HepG2 (cell line): ENCODE measurements at regions not wholly inside any gene's neighbourhood (a gene's known extent, or its start where the extent isn't known, plus 50 kb on each side); places are given as distances from the start of the nearest gene placed in this dataset.

Source experiments
- ATAC-seq: fragments of 200-7000 bp; cut with Tn5 transposase; 3 replicates; pipeline ENCODE4 v1.9.1; 2020; ENCODE audit warnings: mild to moderate bottlenecking, moderate library complexity
- BruUV-seq: library from RNA; stranded (reverse); fragments of 400-500 nt; replicated peaks from 2 replicates; lab custom pipeline; 2021; lab: Mats Ljungman, UMichigan
- CTCF ChIA-PET: fragments of 300-600 bp; formaldehyde crosslinking; extraction: SDS; loops from one replicate; lab custom pipeline; 2021; ENCODE audit warnings: low total read pairs, inconsistent platforms, low intra/inter-chr PET ratio; lab: Yijun Ruan, JAX
- POLR2A ChIA-PET: fragments of 350-600 bp; sonication (Branson Sonifier 250); formaldehyde crosslinking; loops from one replicate; lab custom pipeline; 2020; ENCODE audit warnings: antibody characterized with exemption, inconsistent platforms; lab: Yijun Ruan, JAX
- DNase-seq: peaks from one replicate; pipeline ENCODE4 v3.0.0-alpha.2; 2015; ENCODE audit warnings: low spot score
- FAIRE-seq: peaks from 3 replicates; lab custom pipeline; 2011; peaks lifted over from hg19 to GRCh38; lab: Jason Lieb, UNC
- H2AFZ ChIP-seq: one replicate; pipeline ENCODE4 v1.6.1; 2011; ENCODE audit warnings: low read length, inconsistent platforms
- H3K27ac ChIP-seq: fragments of 300-600 bp; 3 replicates; pipeline ENCODE4 v1.8.0; 2011; ENCODE audit warnings: mixed run types, mild to moderate bottlenecking, mixed read lengths, low read length, inconsistent platforms; ENCODE audit not compliant: insufficient read depth; ENCODE audit errors: extremely low read length
- H3K27me3 ChIP-seq, 2 experiments: fragments of 200-600 bp in 1 of 2; 2 replicates in 1 of 2; 3 replicates in 1 of 2; pipeline versions ENCODE4 v1.6.0 to v1.8.0; 2011; ENCODE audit warnings: low read length in 2 of 2, mild to moderate bottlenecking in 2 of 2, moderate library complexity in 2 of 2, inconsistent platforms in 1 of 2; ENCODE audit not compliant: insufficient read depth in 2 of 2, control insufficient read depth in 1 of 2
- H3K36me3 ChIP-seq, 2 experiments: fragments of 200-600 bp in 1 of 2; replicated peaks in 1 of 2; 2 replicates in 1 of 2; 3 replicates in 1 of 2; pipeline versions ENCODE4 v1.5.1 to v1.8.0; 2011; ENCODE audit warnings: low read length in 2 of 2, inconsistent platforms in 1 of 2; ENCODE audit not compliant: insufficient read depth in 2 of 2, control insufficient read depth in 1 of 2
- H3K4me1 ChIP-seq: 2 replicates; pipeline ENCODE4 v1.5.1; 2012; ENCODE audit warnings: low read length, inconsistent platforms; ENCODE audit not compliant: insufficient read depth
- H3K4me2 ChIP-seq: 2 replicates; pipeline ENCODE4 v1.6.0; 2011; ENCODE audit warnings: low read depth, low read length, inconsistent platforms
- H3K4me3 ChIP-seq, 3 experiments: fragments of 200-600 bp in 1 of 3; sonication (generic), shearing (Covaris generic) in 1 of 3; replicated peaks in 1 of 3; 2 replicates each; pipeline ENCODE4 v1.5.1; 2011 to 2016; ENCODE audit warnings: low read length in 3 of 3, inconsistent platforms in 2 of 3, low read depth in 2 of 3, mild to moderate bottlenecking in 2 of 3, control low read depth in 1 of 3, mixed read lengths in 1 of 3; ENCODE audit not compliant: insufficient read depth in 1 of 3
- H3K79me2 ChIP-seq: one replicate; pipeline ENCODE4 v1.6.1; 2011; ENCODE audit warnings: low read length, inconsistent platforms; ENCODE audit not compliant: insufficient read depth
- H3K9ac ChIP-seq: 2 replicates; pipeline ENCODE4 v1.6.0; 2011; ENCODE audit warnings: mild to moderate bottlenecking, low read depth, low read length, inconsistent platforms; ENCODE audit not compliant: insufficient read depth
- H3K9me3 ChIP-seq: 2 replicates; pipeline ENCODE4 v1.5.1; 2012; ENCODE audit warnings: mild to moderate bottlenecking, low read length
- H4K20me1 ChIP-seq: 2 replicates; pipeline ENCODE4 v1.6.0; 2011; ENCODE audit warnings: inconsistent platforms, mild to moderate bottlenecking, low read length, moderate library complexity; ENCODE audit not compliant: insufficient read depth
- CHD2 ChIP-seq: IDR thresholded peaks from 2 replicates; pipeline ENCODE4 v1.6.1; 2011; ENCODE audit warnings: low read depth, low read length, improper control_type of control experiment
- CREBL2 ChIP-seq: sonication (generic); formaldehyde crosslinking; IDR thresholded peaks from 2 replicates; pipeline ENCODE4 v1.8.1; 2023; ENCODE audit warnings: missing genetic modification reagents, mild to moderate bottlenecking, borderline replicate concordance
- IRF9 ChIP-seq: sonication (generic); formaldehyde crosslinking; IDR thresholded peaks from 2 replicates; pipeline ENCODE4 v1.8.0; 2022; ENCODE audit warnings: missing genetic modification reagents, mild to moderate bottlenecking, borderline replicate concordance
- KDM2A ChIP-seq: sonication (generic); formaldehyde crosslinking; IDR thresholded peaks from 2 replicates; pipeline ENCODE4 v1.4.0; 2020; ENCODE audit warnings: low read depth, missing genetic modification reagents, borderline replicate concordance
- KLF6 ChIP-seq: IDR thresholded peaks from 2 replicates; pipeline ENCODE4 v1.8.0; 2016; ENCODE audit warnings: missing biosample characterization, missing genetic modification reagents
- LCORL ChIP-seq, 2 experiments: fragments of 450-650 bp in 1 of 2; sonication (generic) in 1 of 2; formaldehyde crosslinking in 1 of 2; IDR thresholded peaks; 2 replicates each; pipeline versions ENCODE4 v1.5.0 to v1.6.1; 2017 to 2020; ENCODE audit warnings: antibody characterized with exemption in 1 of 2, missing genetic modification reagents in 1 of 2
- LRRFIP1 ChIP-seq: sonication (generic); formaldehyde crosslinking; conservative IDR thresholded peaks from 2 replicates; pipeline ENCODE4 v1.4.0; 2020; ENCODE audit warnings: missing genetic modification reagents
- MBD4 ChIP-seq: IDR thresholded peaks from 2 replicates; pipeline ENCODE4 v1.6.1; 2012; ENCODE audit warnings: low read length, inconsistent platforms, borderline replicate concordance
- MTF1 ChIP-seq: sonication (generic); formaldehyde crosslinking; IDR thresholded peaks from 2 replicates; pipeline ENCODE4 v1.5.0; 2020; ENCODE audit warnings: missing genetic modification reagents
- NCOA2 ChIP-seq: sonication (generic); formaldehyde crosslinking; IDR thresholded peaks from 2 replicates; pipeline ENCODE4 v1.8.0; 2022; ENCODE audit warnings: inconsistent platforms
- NFATC3 ChIP-seq: sonication (generic); formaldehyde crosslinking; IDR thresholded peaks from 2 replicates; pipeline ENCODE4 v1.5.1; 2020; ENCODE audit warnings: mild to moderate bottlenecking, missing genetic modification reagents
- POLR2G ChIP-seq: fragments of 200-400 bp; formaldehyde crosslinking; IDR thresholded peaks from 2 replicates; pipeline ENCODE4 v1.6.1; 2018; ENCODE audit warnings: mild to moderate bottlenecking, low read depth, low read length, moderate library complexity
- SMAD3 ChIP-seq: sonication (generic); formaldehyde crosslinking; IDR thresholded peaks from 2 replicates; pipeline ENCODE4 v1.4.0; 2020; ENCODE audit warnings: missing genetic modification reagents
- THAP9 ChIP-seq: sonication (generic); formaldehyde crosslinking; IDR thresholded peaks from 2 replicates; pipeline ENCODE4; 2020; ENCODE audit warnings: missing genetic modification reagents, mild to moderate bottlenecking, borderline replicate concordance
- TP53 ChIP-seq: sonication (generic); formaldehyde crosslinking; conservative IDR thresholded peaks from 2 replicates; pipeline ENCODE4 v1.4.0; 2020; ENCODE audit warnings: missing genetic modification reagents
- ZNF234 ChIP-seq: sonication (generic); formaldehyde crosslinking; conservative IDR thresholded peaks from 2 replicates; pipeline ENCODE4 v1.5.1; 2020; ENCODE audit warnings: mild to moderate bottlenecking, missing genetic modification reagents
- ZNF704 ChIP-seq: sonication (generic); formaldehyde crosslinking; IDR thresholded peaks from 2 replicates; pipeline ENCODE4 v1.8.1; 2023; ENCODE audit warnings: mild to moderate bottlenecking, inconsistent platforms, moderate library complexity, missing genetic modification reagents, borderline replicate concordance
- ZNF883 ChIP-seq: sonication (generic); formaldehyde crosslinking; IDR thresholded peaks from 2 replicates; pipeline ENCODE4 v1.5.1; 2020; ENCODE audit warnings: mild to moderate bottlenecking, missing genetic modification reagents; ENCODE audit errors: not compliant biosample characterization
- WGBS: methylation state at CpG from one replicate; pipeline ENCODE4 v1.1.6; 2017; ENCODE audit warnings: low lambda C conversion rate; 5-methylcytosine and 5-hydroxymethylcytosine counted together
- in situ Hi-C: cut with HindIII; loops from 2 replicates; pipeline ENCODE4 v1.10.0; 2017; ENCODE audit warnings: low pct_unique_long_range_greater_than_20kb; ENCODE audit not compliant: extremely low pct_ligation_motif_present
- intact Hi-C: fragments of 100-400 bp; cut with micrococcal nuclease; formaldehyde crosslinking; loops from one replicate; pipeline ENCODE4 v1.10.0; 2022; ENCODE audit not compliant: unreplicated experiment

GRCh38 chr15:53223815-53224214 lies 433.7 kb upstream of the ONECUT1 start:
- intact Hi-C loops: no loop called here
- Histone ChIP-seq H3K79me2 (no peaks in the 10 kb centered on the region), H3K4me2 (no peak overlapping the region)
- in situ Hi-C loops: no loop called here
- 90% methylated on average over 1 of the region's 1 CpG for WGBS
- no peak for DNase-seq
- TF ChIP-seq LCORL (IDR thresholded peaks at IDR 0.05) (no peak), LCORL (CRISPR knock-in tag; IDR thresholded peaks at IDR 0.05) (no peak), SMAD3 (CRISPR knock-in tag) (no peak), POLR2G (no peak), ZNF883 (CRISPR knock-in tag) (no peak), MBD4 (no peak), CHD2 (no peak), KLF6 (CRISPR knock-in tag) (no peak), NFATC3 (CRISPR knock-in tag) (no peak), CREBL2 (no peak), LRRFIP1 (CRISPR knock-in tag) (no peak), IRF9 (no peak), KDM2A (no peak), NCOA2 (CRISPR knock-in tag) (no peak), ZNF704 (CRISPR knock-in tag) (no peak), MTF1 (CRISPR knock-in tag) (no peak), TP53 (CRISPR knock-in tag) (no peak), THAP9 (CRISPR knock-in tag) (no peak), ZNF234 (CRISPR knock-in tag) (no peak)
- TF ChIP-seq, all 625 proteins: peak for 0
- no peak overlapping the region for H3K4me3 ChIP-seq
- H4K20me1 ChIP-seq: no peaks in the 10 kb centered on the region
- no peak overlapping the region for H2AFZ ChIP-seq
- BruUV-seq: no TSS peak
- ATAC-seq: no peak
- no peak overlapping the region for H3K27ac ChIP-seq
- peaks cover 15% of the 10 kb centered on the region for H3K4me1 ChIP-seq
- H3K9ac ChIP-seq: no peak overlapping the region
- no peak for FAIRE-seq
- no peaks in the 10 kb centered on the region for H3K9me3 ChIP-seq
- H3K36me3 ChIP-seq: no peaks in the 10 kb centered on the region
- POLR2A ChIA-PET: no interaction called here
- H3K27me3 ChIP-seq: no peaks in the 10 kb centered on the region
- CTCF ChIA-PET: no interaction called here
